PC-3 (cell line): ENCODE measurements at regions not wholly inside any gene's neighbourhood (a gene's known extent, or its start where the extent isn't known, plus 50 kb on each side); places are given as distances from the start of the nearest gene placed in this dataset.

ENCODE experiments used
- ATAC-seq: fragments of 200-7000 bp; cut with Tn5 transposase; 2 replicates; pipeline ENCODE4 v1.9.1; 2020; ENCODE audit warnings: mild to moderate bottlenecking, moderate library complexity
- BruUV-seq: library from RNA; stranded (reverse); fragments of 400-500 nt; replicated peaks from 2 replicates; lab custom pipeline; 2021; lab: Mats Ljungman, UMichigan
- CTCF ChIA-PET: fragments of 300-600 bp; sonication (Branson Sonifier 250); formaldehyde crosslinking; loops from one replicate; lab custom pipeline; 2022; ENCODE audit warnings: antibody characterized with exemption; lab: Charles Lee
- POLR2A ChIA-PET: fragments of 300-600 bp; sonication (Branson Sonifier 250); formaldehyde crosslinking; loops from one replicate; lab custom pipeline; 2022; ENCODE audit warnings: antibody characterized with exemption; ENCODE audit not compliant: unreplicated experiment; lab: Charles Lee
- DNase-seq: peaks from one replicate; pipeline ENCODE4 v3.0.0-alpha.2; 2015
- H2AFZ ChIP-seq: fragments of 300-600 bp; sonication (generic); 2 replicates; pipeline ENCODE4 v1.6.0; 2016; ENCODE audit warnings: antibody characterized with exemption, low read length
- H3F3A ChIP-seq: fragments of 300-600 bp; sonication (generic); one replicate; pipeline ENCODE4 v1.6.0; 2017; ENCODE audit warnings: antibody characterized with exemption, low read length, control low read depth, mild to moderate bottlenecking; ENCODE audit not compliant: unreplicated experiment
- H3K27ac ChIP-seq: fragments of 300-600 bp; sonication (generic); 2 replicates; pipeline ENCODE4 v1.5.1; 2016; ENCODE audit warnings: mild to moderate bottlenecking, low read length
- H3K27me3 ChIP-seq: fragments of 300-600 bp; sonication (generic); 2 replicates; pipeline ENCODE4 v1.6.1; 2016; ENCODE audit warnings: low read length, mixed read lengths
- H3K36me3 ChIP-seq: fragments of 300-600 bp; sonication (generic); 2 replicates; pipeline ENCODE4 v1.6.1; 2016; ENCODE audit warnings: low read depth, mixed run types, low read length, mixed read lengths
- H3K4me1 ChIP-seq: fragments of 300-600 bp; sonication (generic); 2 replicates; pipeline ENCODE4 v1.5.1; 2016; ENCODE audit warnings: low read length; ENCODE audit not compliant: insufficient read depth
- H3K4me2 ChIP-seq: fragments of 300-600 bp; sonication (generic); 2 replicates; pipeline ENCODE4 v1.6.0; 2016; ENCODE audit warnings: low read length
- H3K4me3 ChIP-seq: fragments of 300-600 bp; sonication (generic); 2 replicates; pipeline ENCODE4 v1.5.1; 2016; ENCODE audit warnings: mild to moderate bottlenecking, low read length, mixed read lengths
- H3K79me2 ChIP-seq: fragments of 300-600 bp; sonication (generic); 2 replicates; pipeline ENCODE4 v1.6.1; 2017; ENCODE audit warnings: low read length, mixed read lengths
- H3K9ac ChIP-seq: fragments of 300-600 bp; sonication (generic); 2 replicates; pipeline ENCODE4 v1.6.0; 2016; ENCODE audit warnings: mild to moderate bottlenecking, low read length
- H3K9me2 ChIP-seq: fragments of 300-600 bp; sonication (generic); replicated peaks from 2 replicates; pipeline ENCODE4 v1.6.1; 2016; ENCODE audit warnings: mixed run types, low read length, mixed read lengths
- H3K9me3 ChIP-seq: fragments of 300-600 bp; sonication (generic); 2 replicates; pipeline ENCODE4 v1.6.1; 2016; ENCODE audit warnings: low read length, mixed read lengths
- H4K20me1 ChIP-seq: fragments of 300-600 bp; sonication (generic); 2 replicates; pipeline ENCODE4 v1.6.1; 2016; ENCODE audit warnings: low read length, mixed read lengths
- CTCF ChIP-seq: fragments of 300-600 bp; sonication (generic); conservative IDR thresholded peaks from 2 replicates; pipeline ENCODE4 v1.5.1; 2017; ENCODE audit warnings: antibody characterized with exemption, low read depth, mild to moderate bottlenecking, low read length
- EZH2 ChIP-seq: fragments of 300-600 bp; sonication (generic); IDR thresholded peaks from one replicate; pipeline ENCODE4 v1.6.1; 2017; ENCODE audit warnings: antibody characterized with exemption, mild to moderate bottlenecking, low read length; ENCODE audit not compliant: unreplicated experiment
- EZH2phosphoT487 ChIP-seq: fragments of 300-600 bp; sonication (generic); IDR thresholded peaks from 2 replicates; pipeline ENCODE4 v1.6.1; 2018; ENCODE audit warnings: mild to moderate bottlenecking, antibody characterized with exemption, low read length, borderline replicate concordance
- intact Hi-C: fragments of 100-400 bp; cut with micrococcal nuclease; formaldehyde crosslinking; loops from 2 replicates; pipeline ENCODE4 v1.9.0; 2023

- no peaks in the 10 kb centered on the region for H3K9me2 ChIP-seq
- no peaks in the 10 kb centered on the region for H3K36me3 ChIP-seq
- H3K9ac ChIP-seq: no peak overlapping the region
- ATAC-seq (no peak), DNase-seq (no peak)
- no peaks in the 10 kb centered on the region for H3K9me3 ChIP-seq
- no peaks in the 10 kb centered on the region for H3K79me2 ChIP-seq
- no peaks in the 10 kb centered on the region for H3F3A ChIP-seq
- no peaks in the 10 kb centered on the region for H3K4me1 ChIP-seq
- H3K4me3 ChIP-seq: no peak overlapping the region
- POLR2A ChIA-PET: no interaction called here
- intact Hi-C loops: no loop called here
- H3K27me3 ChIP-seq: no peaks in the 10 kb centered on the region
- H3K4me2 ChIP-seq: no peak overlapping the region
- BruUV-seq: no TSS peak
- H2AFZ ChIP-seq: no peak overlapping the region
- TF ChIP-seq EZH2phosphoT487 (no peak), CTCF (no peak), EZH2 (no peak)
- no peak overlapping the region for H3K27ac ChIP-seq
- CTCF ChIA-PET: no interaction called here
- H4K20me1 ChIP-seq: no peaks in the 10 kb centered on the region
These were observed 1042.6 kb downstream of the PLA2G4A start for GRCh38 chr1:187871177-187871845.

- Histone ChIP-seq H3F3A (no peaks in the 10 kb centered on the region), H3K27me3 (no peaks in the 10 kb centered on the region), H4K20me1 (no peaks in the 10 kb centered on the region), H3K9ac (no peak overlapping the region), H2AFZ (no peak overlapping the region), H3K36me3 (no peaks in the 10 kb centered on the region), H3K79me2 (no peaks in the 10 kb centered on the region), H3K9me3 (no peaks in the 10 kb centered on the region), H3K9me2 (no peaks in the 10 kb centered on the region), H3K4me1 (no peaks in the 10 kb centered on the region), H3K4me2 (no peak overlapping the region), H3K4me3 (no peak overlapping the region), H3K27ac (no peak overlapping the region)
- CTCF ChIA-PET: no interaction called here
- intact Hi-C loops: no loop called here
- TF ChIP-seq CTCF (no peak), EZH2 (no peak), EZH2phosphoT487 (no peak)
- no TSS peak for BruUV-seq
- POLR2A ChIA-PET: no interaction called here
- no peak for ATAC-seq
- no peak for DNase-seq
These were observed 1043.8 kb downstream of the PLA2G4A start for GRCh38 chr1:187872550-187872949.

- Histone ChIP-seq H3K27ac (no peak overlapping the region), H3K4me2 (no peak overlapping the region), H3K4me1 (no peaks in the 10 kb centered on the region), H3F3A (no peaks in the 10 kb centered on the region), H3K4me3 (no peak overlapping the region), H3K79me2 (no peaks in the 10 kb centered on the region), H3K27me3 (no peaks in the 10 kb centered on the region), H2AFZ (no peak overlapping the region), H3K9me2 (no peaks in the 10 kb centered on the region), H3K36me3 (no peaks in the 10 kb centered on the region), H3K9ac (no peak overlapping the region), H3K9me3 (no peaks in the 10 kb centered on the region), H4K20me1 (no peaks in the 10 kb centered on the region)
- no TSS peak for BruUV-seq
- TF ChIP-seq EZH2phosphoT487: no peak
- no peak for TF ChIP-seq CTCF
- no peak for TF ChIP-seq EZH2
- DNase-seq (no peak), ATAC-seq (no peak)
- intact Hi-C loops: no loop called here
- CTCF ChIA-PET: no interaction called here
- POLR2A ChIA-PET: no interaction called here
These were observed 1044.4 kb downstream of the PLA2G4A start for GRCh38 chr1:187873126-187873525.
